Erythroblast (primary cell): ENCODE measurements at regions not wholly inside any gene's neighbourhood (a gene's known extent, or its start where the extent isn't known, plus 50 kb on each side); places are given as distances from the start of the nearest gene placed in this dataset.

Source experiments
- GATA1 ChIP-seq: IDR thresholded peaks from 2 replicates; pipeline ENCODE4 v1.6.1; 2011; ENCODE audit warnings: low read depth, mild to moderate bottlenecking, control low read depth, low read length, moderate library complexity
- POLR2A ChIP-seq: IDR thresholded peaks from 2 replicates; pipeline ENCODE4 v1.6.1; 2011; ENCODE audit warnings: mild to moderate bottlenecking, low read length

GRCh38 chr12:78550831-78551230 lies 313.7 kb upstream of the SYT1 start:
- TF ChIP-seq POLR2A (no peak), GATA1 (no peak)
